ENCODE measurements at regions not wholly inside any gene's neighbourhood (a gene's known extent, or its start where the extent isn't known, plus 50 kb on each side); places are given as distances from the start of the nearest gene placed in this dataset.

- Histone ChIP-seq H3K4me3 (ENCODE audit: low read depth, low read length, poor library complexity, severe bottlenecking) (no peak overlapping the region), H3K4me2 (ENCODE audit: low read length) (no peak overlapping the region), H3K4me1 (ENCODE audit: insufficient read depth, low read length, severe bottlenecking) (no peaks in the 10 kb centered on the region), H2AFZ (ENCODE audit: low read length) (no peak overlapping the region), H3K36me3 (ENCODE audit: insufficient read depth, low read length) (no peaks in the 10 kb centered on the region), H3F3A (ENCODE audit: insufficient read depth, low read length) (no peaks in the 10 kb centered on the region), H3K9ac (ENCODE audit: low read length) (no peak overlapping the region), H3K9me2 (ENCODE audit: low read depth, low read length) (no peaks in the 10 kb centered on the region), H3K79me2 (ENCODE audit: insufficient read depth, low read length) (no peaks in the 10 kb centered on the region), H4K20me1 (ENCODE audit: insufficient read depth, low read length) (no peaks in the 10 kb centered on the region), H3K27me3 (ENCODE audit: insufficient read depth, low read length) (no peaks in the 10 kb centered on the region), H3K27ac (ENCODE audit: low read depth, low read length, poor library complexity, severe bottlenecking) (no peak overlapping the region), H3K9me3 (ENCODE audit: low read length) (no peaks in the 10 kb centered on the region)
- no peak for TF ChIP-seq EZH2 (IDR thresholded peaks at IDR 0.05; ENCODE audit: borderline replicate concordance, low read length)
These were observed 118.2 kb downstream of the TTLL2 start for GRCh38 chr6:167442796-167443680.

GRCh38 chr6:167444602-167445346 lies 119.9 kb downstream of the TTLL2 start:
- Histone ChIP-seq H3K4me2 (ENCODE audit: low read length) (no peak overlapping the region), H3K27ac (ENCODE audit: low read depth, low read length, poor library complexity, severe bottlenecking) (no peak overlapping the region), H3K27me3 (ENCODE audit: insufficient read depth, low read length) (no peaks in the 10 kb centered on the region), H3K79me2 (ENCODE audit: insufficient read depth, low read length) (no peaks in the 10 kb centered on the region), H2AFZ (ENCODE audit: low read length) (no peak overlapping the region), H3K36me3 (ENCODE audit: insufficient read depth, low read length) (no peaks in the 10 kb centered on the region), H4K20me1 (ENCODE audit: insufficient read depth, low read length) (no peaks in the 10 kb centered on the region), H3K9ac (ENCODE audit: low read length) (no peak overlapping the region), H3K4me3 (ENCODE audit: low read depth, low read length, poor library complexity, severe bottlenecking) (no peak overlapping the region), H3K4me1 (ENCODE audit: insufficient read depth, low read length, severe bottlenecking) (no peaks in the 10 kb centered on the region), H3K9me2 (ENCODE audit: low read depth, low read length) (no peaks in the 10 kb centered on the region), H3F3A (ENCODE audit: insufficient read depth, low read length) (no peaks in the 10 kb centered on the region), H3K9me3 (ENCODE audit: low read length) (no peaks in the 10 kb centered on the region)
- no peak for TF ChIP-seq CTCF (IDR thresholded peaks at IDR 0.05; ENCODE audit: low read length)
- TF ChIP-seq EZH2 (IDR thresholded peaks at IDR 0.05; ENCODE audit: borderline replicate concordance, low read length): no peak

- Histone ChIP-seq H3F3A (ENCODE audit: insufficient read depth, low read length) (no peaks in the 10 kb centered on the region), H3K9ac (ENCODE audit: low read length) (no peak overlapping the region), H3K4me3 (ENCODE audit: low read depth, low read length, poor library complexity, severe bottlenecking) (no peak overlapping the region), H3K4me2 (ENCODE audit: low read length) (no peak overlapping the region), H3K27ac (ENCODE audit: low read depth, low read length, poor library complexity, severe bottlenecking) (no peak overlapping the region), H4K20me1 (ENCODE audit: insufficient read depth, low read length) (no peaks in the 10 kb centered on the region), H3K9me2 (ENCODE audit: low read depth, low read length) (no peaks in the 10 kb centered on the region), H3K9me3 (ENCODE audit: low read length) (no peaks in the 10 kb centered on the region), H3K4me1 (ENCODE audit: insufficient read depth, low read length, severe bottlenecking) (no peaks in the 10 kb centered on the region), H3K36me3 (ENCODE audit: insufficient read depth, low read length) (no peaks in the 10 kb centered on the region), H3K27me3 (ENCODE audit: insufficient read depth, low read length) (no peaks in the 10 kb centered on the region), H3K79me2 (ENCODE audit: insufficient read depth, low read length) (no peaks in the 10 kb centered on the region), H2AFZ (ENCODE audit: low read length) (no peak overlapping the region)
- TF ChIP-seq CTCF (IDR thresholded peaks at IDR 0.05; ENCODE audit: low read length) (no peak), EZH2 (IDR thresholded peaks at IDR 0.05; ENCODE audit: borderline replicate concordance, low read length) (no peak)
These were observed 120.7 kb downstream of the TTLL2 start for GRCh38 chr6:167445568-167445967.

All from OCI-LY1 (cell line).